Astrocyte (in vitro differentiated cells and primary cell): ENCODE measurements at regions not wholly inside any gene's neighbourhood (a gene's known extent, or its start where the extent isn't known, plus 50 kb on each side); places are given as distances from the start of the nearest gene placed in this dataset.

ENCODE experiments used
- DNase-seq: peaks from one replicate; pipeline ENCODE4 v3.0.0-alpha.2; 2010; ENCODE audit warnings: low read depth
- FAIRE-seq: peaks from 2 replicates; lab custom pipeline; 2011; peaks lifted over from hg19 to GRCh38; lab: Jason Lieb, UNC
- H2AFZ ChIP-seq: 2 replicates; pipeline ENCODE4 v1.6.0; 2012; ENCODE audit warnings: low read depth, low read length, inconsistent platforms
- H3K27ac ChIP-seq: 2 replicates; pipeline ENCODE4 v1.5.1; 2011; ENCODE audit warnings: low read depth, low read length, inconsistent platforms
- H3K27me3 ChIP-seq: 2 replicates; pipeline ENCODE4 v1.6.0; 2011; ENCODE audit warnings: low read length, inconsistent platforms; ENCODE audit not compliant: insufficient read depth
- H3K36me3 ChIP-seq: 2 replicates; pipeline ENCODE4 v1.5.1; 2011; ENCODE audit warnings: low read length, inconsistent platforms; ENCODE audit not compliant: insufficient read depth
- H3K4me1 ChIP-seq: 2 replicates; pipeline ENCODE4 v1.5.1; 2011; ENCODE audit warnings: low read length, inconsistent platforms; ENCODE audit not compliant: insufficient read depth
- H3K4me2 ChIP-seq: 2 replicates; pipeline ENCODE4 v1.6.0; 2012; ENCODE audit warnings: low read length, inconsistent platforms
- H3K4me3 ChIP-seq: 2 replicates; pipeline ENCODE4 v1.5.1; 2011; ENCODE audit warnings: low read depth, mild to moderate bottlenecking, low read length, inconsistent platforms; ENCODE audit not compliant: insufficient read depth
- H3K79me2 ChIP-seq: 2 replicates; pipeline ENCODE4 v1.6.0; 2012; ENCODE audit warnings: mild to moderate bottlenecking, low read length, inconsistent platforms; ENCODE audit not compliant: insufficient read depth
- H3K9ac ChIP-seq: 2 replicates; pipeline ENCODE4 v1.6.0; 2012; ENCODE audit warnings: mild to moderate bottlenecking, low read length, inconsistent platforms
- H3K9me3 ChIP-seq: 2 replicates; pipeline ENCODE4 v1.5.1; 2012; ENCODE audit warnings: low read depth, mild to moderate bottlenecking, low read length, inconsistent platforms; ENCODE audit not compliant: insufficient read depth
- H4K20me1 ChIP-seq: 2 replicates; pipeline ENCODE4 v1.6.0; 2012; ENCODE audit warnings: low read length, inconsistent platforms; ENCODE audit not compliant: insufficient read depth
- H3K27ac Mint-ChIP-seq: one replicate; pipeline ENCODE4 v1.8.0; 2021; ENCODE audit warnings: mild to moderate bottlenecking, mixed read lengths; ENCODE audit not compliant: unreplicated experiment
- H3K27me3 Mint-ChIP-seq: one replicate; pipeline ENCODE4 v1.8.0; 2021; ENCODE audit warnings: low read depth, mixed read lengths; ENCODE audit not compliant: unreplicated experiment
- H3K36me3 Mint-ChIP-seq: one replicate; pipeline ENCODE4 v1.8.0; 2021; ENCODE audit warnings: low read depth, mixed read lengths; ENCODE audit not compliant: unreplicated experiment
- H3K4me1 Mint-ChIP-seq: one replicate; pipeline ENCODE4 v1.8.0; 2021; ENCODE audit warnings: low read depth, mixed read lengths; ENCODE audit not compliant: unreplicated experiment
- H3K4me3 Mint-ChIP-seq: one replicate; pipeline ENCODE4 v1.8.0; 2021; ENCODE audit warnings: mild to moderate bottlenecking, moderate library complexity, mixed read lengths; ENCODE audit not compliant: unreplicated experiment
- H3K9me3 Mint-ChIP-seq: one replicate; pipeline ENCODE4 v1.8.0; 2021; ENCODE audit warnings: mild to moderate bottlenecking, mixed read lengths; ENCODE audit not compliant: unreplicated experiment
- EZH2 ChIP-seq: IDR thresholded peaks from 2 replicates; pipeline ENCODE4 v1.6.1; 2012; ENCODE audit warnings: mild to moderate bottlenecking, low read length, inconsistent platforms; ENCODE audit not compliant: insufficient read depth
- TF ChIP-seq, protein P1 (sequence below): IDR thresholded peaks from 2 replicates; pipeline ENCODE4 v1.5.1; 2011; ENCODE audit warnings: low read depth, mild to moderate bottlenecking, inconsistent platforms, low read length, moderate library complexity; ENCODE audit not compliant: insufficient read depth

DNA sequence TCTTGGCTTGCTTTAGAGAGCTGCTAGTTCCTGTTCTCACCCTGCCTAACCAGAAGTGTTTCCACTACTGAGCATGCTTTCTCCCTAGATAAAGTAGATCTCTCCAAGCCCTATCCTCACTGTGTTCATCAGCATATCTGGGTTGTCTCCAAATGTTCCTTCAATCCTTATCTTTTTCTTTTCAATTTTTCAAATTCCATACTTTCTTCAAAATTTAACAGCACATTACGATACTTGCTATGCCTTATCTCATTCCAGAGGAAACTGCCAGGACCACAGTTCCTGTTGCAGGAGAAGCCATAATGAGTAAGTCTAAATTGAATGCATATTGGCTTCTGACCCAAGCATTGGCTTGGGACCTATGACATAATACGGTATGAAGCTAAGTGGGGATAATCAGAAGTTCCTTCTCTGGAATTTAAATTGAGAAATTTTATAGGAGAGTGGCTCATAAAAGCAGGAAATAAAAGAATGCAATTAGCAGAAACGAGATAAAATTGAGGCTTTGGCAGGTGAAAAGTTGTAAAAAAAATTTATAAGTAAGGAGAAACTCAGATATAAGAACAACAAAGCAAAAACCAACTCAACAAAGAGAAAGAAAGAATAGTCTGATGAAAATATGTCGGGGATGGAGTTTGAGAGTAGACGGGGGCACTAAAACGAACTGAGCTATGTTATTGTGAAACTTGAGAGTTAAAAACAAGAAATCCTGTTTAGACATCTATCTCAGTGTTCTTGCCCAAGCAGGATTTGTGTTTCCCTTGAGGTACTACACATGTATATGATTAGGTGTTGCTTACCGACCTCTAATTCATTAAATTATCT, 631.7 kb upstream of the CCDC54 start:
- Mint-ChIP-seq H3K4me1 (no peaks in the 10 kb centered on the region), H3K27ac (no peak overlapping the region), H3K27me3 (no peaks in the 10 kb centered on the region), H3K9me3 (peaks cover 2% of the 10 kb centered on the region), H3K4me3 (no peak overlapping the region), H3K36me3 (no peaks in the 10 kb centered on the region)
- DNase-seq (peak; percentile 98), FAIRE-seq (peak; percentile 89)
- H2AFZ ChIP-seq = no peak overlapping the region
- H3K4me2 ChIP-seq = no peak overlapping the region
- H3K27ac ChIP-seq = peak overlapping the region; percentile 23
- no peaks in the 10 kb centered on the region for H3K27me3 ChIP-seq
- no peak overlapping the region for H3K4me3 ChIP-seq
- TF ChIP-seq EZH2 = no peak
- TF ChIP-seq, protein P1, sequence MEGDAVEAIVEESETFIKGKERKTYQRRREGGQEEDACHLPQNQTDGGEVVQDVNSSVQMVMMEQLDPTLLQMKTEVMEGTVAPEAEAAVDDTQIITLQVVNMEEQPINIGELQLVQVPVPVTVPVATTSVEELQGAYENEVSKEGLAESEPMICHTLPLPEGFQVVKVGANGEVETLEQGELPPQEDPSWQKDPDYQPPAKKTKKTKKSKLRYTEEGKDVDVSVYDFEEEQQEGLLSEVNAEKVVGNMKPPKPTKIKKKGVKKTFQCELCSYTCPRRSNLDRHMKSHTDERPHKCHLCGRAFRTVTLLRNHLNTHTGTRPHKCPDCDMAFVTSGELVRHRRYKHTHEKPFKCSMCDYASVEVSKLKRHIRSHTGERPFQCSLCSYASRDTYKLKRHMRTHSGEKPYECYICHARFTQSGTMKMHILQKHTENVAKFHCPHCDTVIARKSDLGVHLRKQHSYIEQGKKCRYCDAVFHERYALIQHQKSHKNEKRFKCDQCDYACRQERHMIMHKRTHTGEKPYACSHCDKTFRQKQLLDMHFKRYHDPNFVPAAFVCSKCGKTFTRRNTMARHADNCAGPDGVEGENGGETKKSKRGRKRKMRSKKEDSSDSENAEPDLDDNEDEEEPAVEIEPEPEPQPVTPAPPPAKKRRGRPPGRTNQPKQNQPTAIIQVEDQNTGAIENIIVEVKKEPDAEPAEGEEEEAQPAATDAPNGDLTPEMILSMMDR = no peak
- peaks cover 4% of the 10 kb centered on the region for H3K4me1 ChIP-seq
- H3K79me2 ChIP-seq = no peaks in the 10 kb centered on the region
- H3K9me3 ChIP-seq = no peaks in the 10 kb centered on the region
- no peaks in the 10 kb centered on the region for H4K20me1 ChIP-seq
- H3K9ac ChIP-seq = no peak overlapping the region
- no peaks in the 10 kb centered on the region for H3K36me3 ChIP-seq

- Mint-ChIP-seq H3K4me1 (no peaks in the 10 kb centered on the region), H3K27me3 (no peaks in the 10 kb centered on the region), H3K4me3 (no peak overlapping the region), H3K36me3 (no peaks in the 10 kb centered on the region), H3K9me3 (peaks cover 2% of the 10 kb centered on the region), H3K27ac (no peak overlapping the region)
- no peaks in the 10 kb centered on the region for H3K9me3 ChIP-seq
- no peaks in the 10 kb centered on the region for H3K79me2 ChIP-seq
- H3K4me1 ChIP-seq = peaks cover 4% of the 10 kb centered on the region
- no peaks in the 10 kb centered on the region for H3K27me3 ChIP-seq
- FAIRE-seq = no peak
- TF ChIP-seq EZH2 = no peak
- no peak for DNase-seq
- no peaks in the 10 kb centered on the region for H3K36me3 ChIP-seq
- H4K20me1 ChIP-seq = no peaks in the 10 kb centered on the region
- no peak overlapping the region for H3K9ac ChIP-seq
- H3K4me3 ChIP-seq = no peak overlapping the region
- H3K4me2 ChIP-seq = no peak overlapping the region
- no peak overlapping the region for H2AFZ ChIP-seq
- H3K27ac ChIP-seq = peak overlapping the region; percentile 2
Observed at GRCh38 chr3:106746286-106746685, 631.0 kb upstream of the CCDC54 start.

DNA sequence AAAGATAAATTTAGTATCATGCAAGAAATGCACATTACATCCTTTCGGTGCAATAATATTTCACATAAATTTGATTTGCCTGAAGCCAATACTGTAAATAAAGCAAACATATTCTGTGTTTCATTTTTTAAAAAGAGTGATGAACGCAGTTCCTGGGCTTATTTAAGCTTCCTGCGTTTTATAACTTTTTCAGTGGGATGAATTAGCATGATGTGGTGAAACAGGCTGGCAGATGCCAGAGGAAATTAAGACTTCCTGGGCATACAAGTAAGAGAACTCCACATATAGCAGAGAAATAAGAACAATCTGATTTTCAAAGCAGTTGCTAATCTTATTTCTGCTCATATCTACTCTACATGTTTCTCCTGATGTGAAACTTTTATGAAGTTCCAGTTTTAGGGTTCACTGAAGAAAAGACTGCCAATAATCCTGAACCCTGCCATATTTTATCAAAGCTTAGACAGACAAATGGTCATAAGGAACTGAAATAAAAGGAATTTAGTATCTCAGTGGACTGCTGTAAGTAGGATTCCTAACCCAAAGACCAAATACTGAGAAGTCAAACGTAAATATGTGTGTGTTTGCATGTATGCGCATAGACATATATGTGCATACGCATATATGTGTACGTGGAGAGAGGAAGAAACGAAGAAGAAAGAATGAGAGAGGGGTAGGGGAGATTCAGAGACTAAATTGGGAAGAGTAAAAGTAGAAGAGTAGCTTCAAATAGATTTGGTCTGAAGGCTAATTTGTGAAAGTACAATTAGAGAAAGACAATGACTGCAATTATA, 628.6 kb upstream of the CCDC54 start:
- TF ChIP-seq EZH2 = no peak
- TF ChIP-seq, protein P1 = no peak
- peak; percentile 26 for FAIRE-seq

More for the DNA sequence above, 628.6 kb upstream of the CCDC54 start:
- H3K4me3 ChIP-seq = no peak overlapping the region
- H4K20me1 ChIP-seq = no peaks in the 10 kb centered on the region
- H3K4me3 Mint-ChIP-seq = no peak overlapping the region
- H3K4me1 ChIP-seq = peaks cover 4% of the 10 kb centered on the region
- peaks cover 2% of the 10 kb centered on the region for H3K9me3 Mint-ChIP-seq
- no peak for DNase-seq
- no peak overlapping the region for H3K27ac ChIP-seq
- no peaks in the 10 kb centered on the region for H3K27me3 ChIP-seq
- no peak overlapping the region for H3K27ac Mint-ChIP-seq
- no peak overlapping the region for H3K4me2 ChIP-seq
- no peaks in the 10 kb centered on the region for H3K79me2 ChIP-seq
- no peaks in the 10 kb centered on the region for H3K4me1 Mint-ChIP-seq
- no peaks in the 10 kb centered on the region for H3K9me3 ChIP-seq
- no peak overlapping the region for H3K9ac ChIP-seq
- H3K36me3 ChIP-seq = no peaks in the 10 kb centered on the region
- no peaks in the 10 kb centered on the region for H3K27me3 Mint-ChIP-seq
- no peak overlapping the region for H2AFZ ChIP-seq
- no peaks in the 10 kb centered on the region for H3K36me3 Mint-ChIP-seq
